Endothelial cell of umbilical vein (primary cell): ENCODE measurements at regions not wholly inside any gene's neighbourhood (a gene's known extent, or its start where the extent isn't known, plus 50 kb on each side); places are given as distances from the start of the nearest gene placed in this dataset.

Experiments used
- EZH2 ChIP-seq: IDR thresholded peaks from 2 replicates; pipeline ENCODE4 v1.6.1; 2012; ENCODE audit warnings: borderline replicate concordance, low read depth, mild to moderate bottlenecking, moderate library complexity, low read length, inconsistent platforms; ENCODE audit not compliant: severe bottlenecking
- FOS ChIP-seq: IDR thresholded peaks from 2 replicates; pipeline ENCODE4 v1.6.1; 2011; ENCODE audit warnings: mild to moderate bottlenecking, low read length, moderate library complexity, borderline replicate concordance; ENCODE audit not compliant: insufficient read depth
- GATA2 ChIP-seq: IDR thresholded peaks from 2 replicates; pipeline ENCODE4 v1.7.0; 2011; ENCODE audit warnings: low read depth, mild to moderate bottlenecking, moderate library complexity, mixed read lengths, low read length; ENCODE audit not compliant: insufficient read length, insufficient read depth
- JUN ChIP-seq: IDR thresholded peaks from 2 replicates; pipeline ENCODE4 v1.6.1; 2011; ENCODE audit warnings: borderline replicate concordance, low read depth; ENCODE audit not compliant: insufficient read length, insufficient read depth
- MYC ChIP-seq: IDR thresholded peaks from one replicate; pipeline ENCODE4 v1.6.1; 2011; ENCODE audit warnings: mild to moderate bottlenecking, low read depth, low read length
- POLR2A ChIP-seq: IDR thresholded peaks from 2 replicates; pipeline ENCODE4 v1.6.1; 2012; ENCODE audit warnings: low read depth, mild to moderate bottlenecking, control low read depth, low read length
- POLR2AphosphoS5 ChIP-seq: IDR thresholded peaks from 2 replicates; pipeline ENCODE4 v1.6.1; 2012; ENCODE audit warnings: low read depth, mild to moderate bottlenecking, control low read depth, low read length, moderate library complexity; ENCODE audit not compliant: insufficient read depth
- TF ChIP-seq, protein P1 (sequence below), 2 donors: IDR thresholded peaks; 1 replicate in 1 of 2; 2 replicates in 1 of 2; pipeline ENCODE4 v1.5.1; 2011; ENCODE audit warnings: low read length in 2 of 2, mild to moderate bottlenecking in 2 of 2, moderate library complexity in 2 of 2, control low read depth in 1 of 2, inconsistent platforms in 1 of 2, low read depth in 1 of 2; ENCODE audit not compliant: insufficient read depth in 1 of 2; ENCODE audit errors: extremely low read depth in 1 of 2
- TF ChIP-seq, protein P2 (sequence below): IDR thresholded peaks from 2 replicates; pipeline ENCODE4 v1.6.1; 2011; ENCODE audit not compliant: insufficient read depth, insufficient read length

DNA sequence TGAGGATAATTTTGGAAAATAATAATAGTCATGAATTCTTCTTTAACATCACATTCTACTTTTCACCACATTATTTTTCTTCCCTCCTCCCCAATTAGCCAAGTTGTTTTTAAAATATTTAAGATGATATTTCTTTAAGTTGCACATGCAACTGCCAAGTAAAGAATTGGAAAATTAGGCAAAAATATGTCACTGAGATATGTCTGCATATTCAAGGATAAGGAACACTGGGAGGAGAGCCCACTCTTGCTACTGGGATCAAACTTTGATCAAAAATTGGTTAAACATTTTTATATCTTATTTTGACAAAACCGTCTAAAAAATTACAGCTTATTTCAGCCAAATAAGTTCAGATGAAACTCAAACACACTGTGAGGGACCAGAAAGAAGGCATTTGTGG lies 231.2 kb upstream of the TMTC1 start:
- TF ChIP-seq, protein P1, sequence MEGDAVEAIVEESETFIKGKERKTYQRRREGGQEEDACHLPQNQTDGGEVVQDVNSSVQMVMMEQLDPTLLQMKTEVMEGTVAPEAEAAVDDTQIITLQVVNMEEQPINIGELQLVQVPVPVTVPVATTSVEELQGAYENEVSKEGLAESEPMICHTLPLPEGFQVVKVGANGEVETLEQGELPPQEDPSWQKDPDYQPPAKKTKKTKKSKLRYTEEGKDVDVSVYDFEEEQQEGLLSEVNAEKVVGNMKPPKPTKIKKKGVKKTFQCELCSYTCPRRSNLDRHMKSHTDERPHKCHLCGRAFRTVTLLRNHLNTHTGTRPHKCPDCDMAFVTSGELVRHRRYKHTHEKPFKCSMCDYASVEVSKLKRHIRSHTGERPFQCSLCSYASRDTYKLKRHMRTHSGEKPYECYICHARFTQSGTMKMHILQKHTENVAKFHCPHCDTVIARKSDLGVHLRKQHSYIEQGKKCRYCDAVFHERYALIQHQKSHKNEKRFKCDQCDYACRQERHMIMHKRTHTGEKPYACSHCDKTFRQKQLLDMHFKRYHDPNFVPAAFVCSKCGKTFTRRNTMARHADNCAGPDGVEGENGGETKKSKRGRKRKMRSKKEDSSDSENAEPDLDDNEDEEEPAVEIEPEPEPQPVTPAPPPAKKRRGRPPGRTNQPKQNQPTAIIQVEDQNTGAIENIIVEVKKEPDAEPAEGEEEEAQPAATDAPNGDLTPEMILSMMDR (IDR thresholded peaks at IDR 0.05; ENCODE audit: extremely low read depth in 1 of 2, insufficient read depth in 1 of 2, low read depth in 1 of 2, low read length in 2 of 2), result no peak
- TF ChIP-seq POLR2AphosphoS5 (no peak), POLR2A (no peak), JUN (no peak), EZH2 (no peak), FOS (no peak), GATA2 (no peak), MYC (no peak)
- TF ChIP-seq, protein P2, sequence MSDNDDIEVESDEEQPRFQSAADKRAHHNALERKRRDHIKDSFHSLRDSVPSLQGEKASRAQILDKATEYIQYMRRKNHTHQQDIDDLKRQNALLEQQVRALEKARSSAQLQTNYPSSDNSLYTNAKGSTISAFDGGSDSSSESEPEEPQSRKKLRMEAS, result no peak
